Muscle layer of colon (tissue), 2 donors: ENCODE measurements at regions not wholly inside any gene's neighbourhood (a gene's known extent, or its start where the extent isn't known, plus 50 kb on each side); places are given as distances from the start of the nearest gene placed in this dataset.

Experiments
- H3K27ac ChIP-seq: one replicate; pipeline ENCODE4 v1.7.0; 2013; ENCODE audit warnings: low read depth, mild to moderate bottlenecking, low read length, moderate library complexity
- H3K27me3 ChIP-seq, 2 donors: one replicate each; pipeline ENCODE4 v1.7.0; 2013; ENCODE audit warnings: low read length in 2 of 2, mild to moderate bottlenecking in 2 of 2; ENCODE audit not compliant: insufficient read depth in 2 of 2, control insufficient read depth in 1 of 2
- H3K36me3 ChIP-seq: one replicate; pipeline ENCODE4 v1.7.0; 2013; ENCODE audit warnings: mild to moderate bottlenecking, low read length; ENCODE audit not compliant: insufficient read depth
- H3K4me1 ChIP-seq: one replicate; pipeline ENCODE4 v1.7.0; 2013; ENCODE audit warnings: mild to moderate bottlenecking, low read length; ENCODE audit not compliant: insufficient read depth
- H3K4me3 ChIP-seq, 2 donors: one replicate each; pipeline ENCODE4 v1.7.0; 2013; ENCODE audit warnings: low read length in 2 of 2, low read depth in 1 of 2, mild to moderate bottlenecking in 1 of 2, moderate library complexity in 1 of 2
- H3K9ac ChIP-seq: one replicate; pipeline ENCODE4 v1.7.0; 2013; ENCODE audit warnings: low read length
- H3K9me3 ChIP-seq: one replicate; pipeline ENCODE4 v1.7.0; 2013; ENCODE audit warnings: mild to moderate bottlenecking, low read length
- donor health status: abdominal sarcoma.
- donor health status: Adenocarcinoma of cecum.

DNA sequence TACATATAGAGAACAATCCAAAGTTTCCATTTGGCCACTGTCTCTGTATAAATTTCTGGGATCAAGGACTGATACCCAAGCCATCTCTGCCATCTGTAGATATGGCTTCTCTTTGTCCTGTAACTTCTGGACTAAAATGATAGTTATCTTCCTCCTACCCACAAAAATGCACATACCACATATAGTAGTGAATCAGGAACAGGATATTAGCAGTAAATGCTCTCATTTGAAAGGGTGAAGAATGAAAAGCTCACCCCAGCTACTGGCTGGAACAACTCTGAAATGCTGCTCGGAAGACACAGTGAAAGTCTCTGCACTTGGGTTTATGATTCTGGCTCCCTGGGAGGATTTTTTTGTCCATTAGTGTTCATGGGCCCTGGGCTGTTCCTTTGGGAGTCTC lies 856.4 kb upstream of the LRRC4C start:
- Histone ChIP-seq H3K9ac (no peak overlapping the region), H3K4me1 (no peaks in the 10 kb centered on the region), H3K9me3 (no peaks in the 10 kb centered on the region), H3K36me3 (no peaks in the 10 kb centered on the region), H3K27me3 (no peaks in the 10 kb centered on the region), H3K27ac (no peak overlapping the region), H3K4me3 (no peak overlapping the region)

DNA sequence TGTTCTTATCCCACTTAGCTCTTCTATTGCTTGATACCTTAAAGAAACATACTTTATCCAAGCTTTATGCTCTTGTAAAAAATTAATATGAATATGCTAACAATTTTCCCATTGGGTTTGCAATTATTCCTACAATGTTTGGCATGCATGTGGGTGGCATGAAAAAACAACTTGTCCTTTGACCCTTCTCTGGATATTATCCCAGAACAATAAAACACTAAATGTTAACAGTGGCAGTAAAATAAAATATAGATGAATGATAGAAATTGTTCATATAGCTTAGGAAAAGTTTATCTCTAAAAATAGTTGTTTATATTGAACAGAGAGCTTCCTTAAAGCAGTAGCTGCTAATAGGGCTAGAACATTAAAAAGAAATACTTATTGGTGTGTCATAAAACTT lies 860.5 kb upstream of the LRRC4C start:
- Histone ChIP-seq H3K27me3 (no peaks in the 10 kb centered on the region), H3K9ac (no peak overlapping the region), H3K4me3 (no peak overlapping the region), H3K27ac (no peak overlapping the region), H3K36me3 (no peaks in the 10 kb centered on the region), H3K4me1 (no peaks in the 10 kb centered on the region), H3K9me3 (no peaks in the 10 kb centered on the region)

DNA sequence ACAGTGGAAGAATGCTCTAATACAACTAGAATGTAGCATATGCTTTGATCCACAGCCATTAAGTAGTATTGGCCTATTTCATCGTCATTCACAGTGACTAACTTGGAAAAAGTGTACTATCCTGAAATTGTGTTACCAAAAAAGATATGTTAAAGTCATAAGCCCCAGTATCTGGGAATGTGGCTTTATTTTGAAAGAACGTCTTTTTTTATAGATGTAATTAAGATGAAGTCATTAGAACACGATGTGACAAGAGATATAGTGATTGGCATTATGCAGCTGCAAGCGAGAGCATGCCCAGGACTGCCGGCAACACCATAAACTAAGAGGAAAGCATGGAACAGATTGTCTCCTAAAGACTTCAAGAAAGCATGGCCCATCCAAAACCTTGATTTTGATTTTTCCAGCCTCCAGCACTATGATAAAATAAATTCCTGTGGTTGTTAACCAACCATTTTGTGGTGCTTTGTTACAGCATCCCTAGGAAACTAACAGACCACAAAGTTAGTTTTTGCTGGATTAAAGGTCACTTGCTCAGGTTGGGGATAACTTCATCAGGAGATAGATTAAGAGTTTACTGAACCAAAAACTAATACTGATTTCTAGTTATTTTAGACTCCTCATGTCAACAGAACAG lies 870.6 kb upstream of the LRRC4C start:
- Histone ChIP-seq H3K36me3 (no peaks in the 10 kb centered on the region), H3K9me3 (no peaks in the 10 kb centered on the region), H3K27me3 (no peaks in the 10 kb centered on the region), H3K4me3 (no peak overlapping the region), H3K9ac (no peak overlapping the region), H3K27ac (no peak overlapping the region), H3K4me1 (no peaks in the 10 kb centered on the region)

DNA sequence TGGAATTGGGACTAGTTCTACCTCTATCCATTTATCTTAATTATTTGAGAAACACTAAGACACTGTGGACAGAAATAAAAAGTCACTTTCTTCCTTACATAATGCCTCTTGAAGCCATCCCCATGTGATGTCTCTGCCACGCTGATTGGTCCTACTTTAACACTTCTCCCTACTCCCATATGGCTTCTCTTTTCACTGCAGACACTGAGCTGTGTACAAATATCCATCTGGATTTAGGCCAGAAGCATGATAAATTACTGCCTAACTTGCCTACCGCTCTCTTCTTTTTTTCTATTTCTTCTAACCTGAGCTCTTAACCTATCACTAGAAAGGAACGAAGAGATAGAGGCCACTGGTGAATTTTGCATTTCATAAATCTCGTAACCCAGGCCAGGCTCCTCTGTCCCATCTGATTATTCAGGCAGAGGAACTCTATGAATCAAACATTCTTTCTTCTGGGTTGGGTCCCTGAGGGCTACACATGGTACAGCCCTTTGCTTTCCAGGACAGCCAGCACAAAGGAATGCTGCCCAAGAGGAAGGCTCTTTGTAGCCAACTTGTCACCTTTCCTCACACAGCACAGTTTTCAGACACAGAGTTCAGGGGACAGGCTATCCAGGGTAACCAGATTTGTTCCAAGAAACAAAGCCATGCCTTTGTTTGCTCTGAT lies 878.5 kb upstream of the LRRC4C start:
- Histone ChIP-seq H3K27ac (no peak overlapping the region), H3K4me3 (no peak overlapping the region), H3K4me1 (no peaks in the 10 kb centered on the region), H3K9ac (no peak overlapping the region), H3K27me3 (no peaks in the 10 kb centered on the region), H3K9me3 (no peaks in the 10 kb centered on the region), H3K36me3 (no peaks in the 10 kb centered on the region)

DNA sequence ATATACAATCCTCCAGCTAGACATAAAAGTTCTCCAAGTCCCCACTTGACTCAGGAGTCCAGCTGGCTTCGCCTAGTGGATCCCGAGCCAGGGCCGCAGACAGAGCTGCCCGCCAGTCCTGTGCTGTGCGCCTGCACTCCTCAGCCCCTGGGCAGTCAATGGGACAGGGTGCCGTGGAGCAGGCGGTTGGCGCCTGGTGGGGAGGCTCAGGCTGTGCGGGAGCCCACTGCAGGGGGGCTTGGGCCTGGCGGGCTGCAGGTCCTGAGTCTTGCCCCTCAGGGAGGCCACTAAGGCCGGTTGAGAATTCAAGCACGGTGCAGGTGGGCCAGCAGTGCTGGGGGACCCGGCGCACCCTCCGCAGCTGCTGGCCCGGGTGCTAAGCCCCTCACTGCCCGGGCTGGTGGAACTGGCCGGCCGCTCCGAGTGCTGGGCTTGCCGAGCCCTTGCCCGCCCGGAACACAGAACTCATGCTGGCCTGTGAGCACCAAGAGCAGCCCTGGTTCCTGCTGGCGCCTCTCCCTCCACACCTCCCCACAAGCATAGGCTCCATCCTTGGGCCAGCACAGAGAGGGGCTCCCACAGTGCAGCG lies 884.8 kb upstream of the LRRC4C start:
- Histone ChIP-seq H3K9ac (no peak overlapping the region), H3K36me3 (no peaks in the 10 kb centered on the region), H3K27me3 (no peaks in the 10 kb centered on the region), H3K4me3 (no peak overlapping the region), H3K27ac (no peak overlapping the region), H3K9me3 (no peaks in the 10 kb centered on the region), H3K4me1 (no peaks in the 10 kb centered on the region)

DNA sequence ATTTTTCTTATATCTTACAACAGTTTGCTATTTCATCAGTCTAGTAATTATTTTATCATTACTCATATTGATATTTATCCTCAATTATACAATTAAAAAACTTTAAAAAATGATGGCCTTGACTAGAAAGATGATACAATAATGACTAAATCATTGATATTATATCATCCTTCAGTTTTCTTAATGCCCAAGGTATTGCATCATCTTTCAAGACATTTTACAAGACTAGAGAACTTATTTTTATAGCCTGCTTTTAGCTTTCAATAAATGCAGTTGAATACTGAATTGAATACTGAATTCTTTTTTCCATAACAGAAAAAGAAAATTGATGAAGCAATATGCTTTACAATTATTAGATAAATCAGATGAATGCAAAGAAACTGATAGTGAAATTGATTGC lies 886.5 kb upstream of the LRRC4C start:
- Histone ChIP-seq H3K9ac (no peak overlapping the region), H3K9me3 (no peaks in the 10 kb centered on the region), H3K27ac (no peak overlapping the region), H3K27me3 (no peaks in the 10 kb centered on the region), H3K4me3 (no peak overlapping the region), H3K4me1 (no peaks in the 10 kb centered on the region), H3K36me3 (no peaks in the 10 kb centered on the region)

DNA sequence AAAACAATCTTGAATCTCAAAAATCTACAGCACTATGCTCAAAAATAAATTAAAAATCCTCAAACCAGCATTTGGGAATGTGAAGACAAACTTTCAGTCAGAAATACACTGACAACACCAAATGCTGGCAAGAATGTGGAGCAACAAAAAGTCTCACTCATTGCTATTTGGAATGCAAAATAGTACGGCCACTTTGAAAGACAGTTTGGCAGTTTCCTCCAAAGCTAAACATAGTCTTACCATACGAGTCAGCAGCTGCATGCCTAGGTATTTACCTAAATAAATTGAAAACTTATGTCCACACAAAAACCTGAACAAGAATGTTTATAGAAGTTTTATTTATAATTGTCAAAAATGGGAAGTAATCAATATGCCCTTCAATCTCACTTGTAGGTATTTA lies 904.2 kb upstream of the LRRC4C start:
- Histone ChIP-seq H3K27me3 (no peaks in the 10 kb centered on the region), H3K9ac (no peak overlapping the region), H3K36me3 (no peaks in the 10 kb centered on the region), H3K4me1 (no peaks in the 10 kb centered on the region), H3K4me3 (no peak overlapping the region), H3K9me3 (no peaks in the 10 kb centered on the region), H3K27ac (no peak overlapping the region)

DNA sequence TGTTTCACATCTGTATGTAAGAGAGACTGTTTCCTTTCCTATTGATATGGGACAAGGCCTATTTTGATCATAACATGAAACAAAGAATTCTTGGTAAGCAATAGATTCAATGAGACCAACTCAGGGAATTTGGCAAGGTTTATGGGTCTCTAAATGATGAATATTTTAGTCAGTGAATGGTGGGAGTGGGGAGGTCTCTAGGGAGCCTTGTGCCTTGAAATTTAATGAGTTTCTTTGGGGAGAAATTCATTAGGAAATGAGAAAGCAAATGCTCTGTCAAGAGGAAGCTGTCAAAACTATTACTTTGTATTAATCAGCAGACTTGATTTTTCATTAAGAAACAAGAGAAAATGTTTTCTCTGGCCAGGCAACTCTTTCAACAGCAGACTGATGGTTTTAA lies 921.7 kb upstream of the API5 start:
- Histone ChIP-seq H3K36me3 (no peaks in the 10 kb centered on the region), H3K4me3 (no peak overlapping the region), H3K27me3 (no peaks in the 10 kb centered on the region), H3K9ac (no peak overlapping the region), H3K27ac (no peak overlapping the region), H3K4me1 (no peaks in the 10 kb centered on the region), H3K9me3 (no peaks in the 10 kb centered on the region)

DNA sequence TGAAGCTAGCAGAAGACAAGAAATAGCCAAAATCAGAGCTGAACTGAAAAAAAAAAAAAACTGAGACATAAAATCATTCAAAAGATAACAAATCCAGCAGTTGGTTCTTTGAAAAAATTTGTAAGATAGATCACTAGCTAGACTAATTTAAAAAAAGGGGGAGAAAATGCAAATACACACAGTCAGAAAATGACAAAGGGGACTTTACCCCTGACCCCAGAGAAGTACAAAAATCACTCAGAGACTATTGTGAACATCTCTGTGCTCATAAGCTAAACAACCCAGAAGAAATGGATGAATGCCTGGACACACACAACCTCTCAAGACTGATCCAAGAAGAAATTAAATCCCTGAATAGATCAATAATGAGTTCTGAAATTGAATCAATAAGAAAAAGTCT lies 914.3 kb upstream of the API5 start:
- H3K4me3 ChIP-seq = no peak overlapping the region
- no peaks in the 10 kb centered on the region for H3K4me1 ChIP-seq
- no peak overlapping the region for H3K27ac ChIP-seq
- H3K9me3 ChIP-seq = no peaks in the 10 kb centered on the region
- no peaks in the 10 kb centered on the region for H3K36me3 ChIP-seq
- no peak overlapping the region for H3K9ac ChIP-seq
- H3K27me3 ChIP-seq = no peaks in the 10 kb centered on the region

DNA sequence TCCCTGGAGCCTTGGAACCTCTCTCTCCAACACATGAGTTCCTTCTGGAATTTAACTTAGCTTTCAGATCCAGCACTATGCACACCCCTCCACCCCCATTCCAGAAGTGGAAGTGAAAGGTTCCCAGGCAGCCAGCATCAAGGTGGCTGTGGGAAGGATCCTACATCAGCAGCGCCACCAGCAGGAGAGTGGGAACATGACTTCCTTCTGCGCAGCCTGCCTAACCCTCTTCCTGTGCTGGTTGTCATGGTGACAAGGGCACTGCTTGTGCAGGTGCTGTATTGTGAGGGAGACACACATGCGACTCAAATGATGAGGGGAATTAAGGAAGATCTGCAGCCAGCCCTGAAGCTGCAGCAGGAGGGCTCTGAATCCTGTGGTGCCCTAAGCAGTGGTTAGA lies 904.5 kb upstream of the API5 start:
- Histone ChIP-seq H3K4me1 (no peaks in the 10 kb centered on the region), H3K9ac (no peak overlapping the region), H3K27me3 (no peaks in the 10 kb centered on the region), H3K36me3 (no peaks in the 10 kb centered on the region), H3K4me3 (no peak overlapping the region), H3K27ac (no peak overlapping the region), H3K9me3 (no peaks in the 10 kb centered on the region)

DNA sequence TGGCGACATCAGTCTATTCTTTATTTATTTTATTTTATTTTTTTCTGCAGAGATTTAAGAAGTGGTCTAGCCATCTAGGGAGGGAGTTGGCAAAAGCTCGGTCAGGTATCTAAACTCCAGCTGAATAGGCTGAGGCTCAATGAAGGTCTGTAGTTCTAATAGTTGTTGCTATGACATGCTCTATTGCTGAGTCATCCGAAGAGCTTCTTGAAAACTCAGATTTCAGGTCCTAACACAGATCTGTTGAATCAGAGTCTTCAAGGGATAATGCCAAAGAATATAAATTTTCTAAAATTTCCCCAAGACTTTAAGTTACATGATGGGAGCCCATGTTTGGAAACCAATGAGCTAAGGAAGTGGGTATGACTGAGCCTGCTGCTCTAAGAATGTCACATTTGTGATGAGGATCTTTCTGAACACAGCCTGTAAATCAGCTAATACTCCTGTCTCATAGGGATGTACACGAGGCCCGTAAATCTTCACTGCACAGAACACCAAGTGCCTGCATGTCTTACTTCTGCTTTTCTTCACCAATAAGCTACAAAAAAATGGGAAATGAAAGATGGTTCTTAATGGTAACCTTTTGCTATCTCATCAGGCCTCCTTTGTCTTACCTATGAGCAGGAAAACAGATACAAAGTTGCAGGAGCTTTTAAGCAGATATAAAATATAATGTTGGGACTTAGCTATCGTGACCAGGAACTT lies 901.4 kb upstream of the API5 start:
- H3K36me3 ChIP-seq = no peaks in the 10 kb centered on the region
- H3K9ac ChIP-seq = no peak overlapping the region
- H3K4me3 ChIP-seq = no peak overlapping the region
- H3K27me3 ChIP-seq = no peaks in the 10 kb centered on the region
- H3K4me1 ChIP-seq = no peaks in the 10 kb centered on the region
- no peak overlapping the region for H3K27ac ChIP-seq
- H3K9me3 ChIP-seq = no peaks in the 10 kb centered on the region
